Ovary (tissue), 3 donors: ENCODE measurements at regions not wholly inside any gene's neighbourhood (a gene's known extent, or its start where the extent isn't known, plus 50 kb on each side); places are given as distances from the start of the nearest gene placed in this dataset.
"Not testable (repeated sequence)": the region's sequence is repeated elsewhere in the genome, so short reads cannot be mapped to it uniquely, and the experiment has no call there.

ENCODE experiments used
- EP300 ChIP-seq: sonication (generic); formaldehyde crosslinking; IDR thresholded peaks from one replicate; pipeline ENCODE4 v1.6.1; 2017; ENCODE audit warnings: antibody characterized with exemption
- POLR2A ChIP-seq: fragments of 450-650 bp; IDR thresholded peaks from one replicate; pipeline ENCODE4 v1.6.1; 2017; ENCODE audit warnings: antibody characterized with exemption, mild to moderate bottlenecking, moderate library complexity
- TF ChIP-seq, protein P1 (sequence below), 3 donors: fragments of 450-650 bp in 2 of 3; fragments of 200-600 bp in 1 of 3; IDR thresholded peaks; one replicate each; pipeline versions ENCODE4 v1.5.1 to v1.8.0; 2016 to 2022; ENCODE audit warnings: antibody characterized with exemption in 3 of 3, mild to moderate bottlenecking in 1 of 3
- donor health status: DM: no; HTN: no; CAD: no.

DNA sequence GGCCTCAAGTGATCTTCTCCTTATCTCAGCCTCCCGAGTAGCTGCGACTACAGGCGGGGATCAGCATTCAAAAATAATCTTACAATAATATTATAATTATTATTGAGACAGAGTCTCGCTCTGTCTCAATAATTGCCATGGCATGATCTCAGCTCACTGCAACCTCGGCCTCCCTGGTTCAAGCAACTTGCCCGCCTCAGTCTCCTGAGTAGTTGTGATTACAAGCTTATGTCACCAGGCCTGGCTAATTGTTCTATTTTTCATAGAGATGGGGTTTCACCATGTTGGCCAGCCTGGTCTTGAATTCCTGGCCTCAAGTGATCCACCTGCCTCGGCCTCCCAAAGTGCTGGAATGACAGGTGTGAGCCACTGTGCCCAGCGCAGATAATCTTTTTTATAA lies 1944.8 kb upstream of the DEFB115 start:
- not testable (repeated sequence) for TF ChIP-seq EP300, POLR2A
- TF ChIP-seq, protein P1, sequence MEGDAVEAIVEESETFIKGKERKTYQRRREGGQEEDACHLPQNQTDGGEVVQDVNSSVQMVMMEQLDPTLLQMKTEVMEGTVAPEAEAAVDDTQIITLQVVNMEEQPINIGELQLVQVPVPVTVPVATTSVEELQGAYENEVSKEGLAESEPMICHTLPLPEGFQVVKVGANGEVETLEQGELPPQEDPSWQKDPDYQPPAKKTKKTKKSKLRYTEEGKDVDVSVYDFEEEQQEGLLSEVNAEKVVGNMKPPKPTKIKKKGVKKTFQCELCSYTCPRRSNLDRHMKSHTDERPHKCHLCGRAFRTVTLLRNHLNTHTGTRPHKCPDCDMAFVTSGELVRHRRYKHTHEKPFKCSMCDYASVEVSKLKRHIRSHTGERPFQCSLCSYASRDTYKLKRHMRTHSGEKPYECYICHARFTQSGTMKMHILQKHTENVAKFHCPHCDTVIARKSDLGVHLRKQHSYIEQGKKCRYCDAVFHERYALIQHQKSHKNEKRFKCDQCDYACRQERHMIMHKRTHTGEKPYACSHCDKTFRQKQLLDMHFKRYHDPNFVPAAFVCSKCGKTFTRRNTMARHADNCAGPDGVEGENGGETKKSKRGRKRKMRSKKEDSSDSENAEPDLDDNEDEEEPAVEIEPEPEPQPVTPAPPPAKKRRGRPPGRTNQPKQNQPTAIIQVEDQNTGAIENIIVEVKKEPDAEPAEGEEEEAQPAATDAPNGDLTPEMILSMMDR (IDR thresholded peaks at IDR 0.05): not testable (repeated sequence)
